Fibroblast of the conjunctiva (primary cell): ENCODE measurements at regions not wholly inside any gene's neighbourhood (a gene's known extent, or its start where the extent isn't known, plus 50 kb on each side); places are given as distances from the start of the nearest gene placed in this dataset.
"Not testable (repeated sequence)": the region's sequence is repeated elsewhere in the genome, so short reads cannot be mapped to it uniquely, and the experiment has no call there.

Source experiments
- DNase-seq: peaks from one replicate; pipeline ENCODE4 v3.0.0-alpha.2; 2010; ENCODE audit warnings: low read depth

DNA sequence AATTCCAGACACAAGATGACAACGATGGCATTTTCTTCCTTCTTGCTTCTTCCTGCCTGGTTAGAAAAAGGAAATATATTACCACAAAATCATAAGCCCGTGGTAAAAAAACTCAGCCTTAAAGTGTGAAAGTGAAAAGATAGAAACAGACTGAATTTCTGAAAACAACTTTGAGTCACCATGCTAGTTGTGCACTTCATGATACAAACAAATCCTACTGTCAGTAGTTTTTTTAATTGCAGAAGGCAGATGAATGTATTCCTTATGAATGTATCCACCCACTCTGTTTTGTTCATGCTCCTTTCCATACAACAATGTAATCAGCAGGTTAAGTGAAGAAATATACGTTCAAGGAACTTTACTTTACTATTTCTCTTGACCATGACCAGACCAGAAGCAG, 1144.7 kb downstream of the OTOL1 start:
- DNase-seq = no peak

DNA sequence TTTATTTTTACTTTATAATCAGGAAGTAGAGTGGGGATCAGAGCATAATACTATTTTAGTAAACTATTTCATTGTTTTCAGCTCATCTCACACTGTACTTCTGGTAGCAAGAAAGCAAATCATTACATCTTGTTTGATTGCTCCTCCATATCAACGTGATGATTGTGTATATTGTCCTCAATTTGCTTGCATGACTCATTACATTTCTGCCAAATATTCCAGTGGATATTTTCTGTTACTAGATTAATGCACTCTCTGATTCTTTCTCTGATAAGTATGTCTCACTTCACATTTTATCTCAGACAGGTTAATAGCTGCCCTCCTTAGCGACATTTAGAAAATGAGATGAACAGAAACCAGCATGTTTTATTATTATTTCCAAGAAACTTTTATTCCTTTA, 1145.3 kb downstream of the OTOL1 start:
- no peak for DNase-seq

- DNase-seq = no peak
Observed at GRCh38 chr3:162643245-162643644, 1146.6 kb downstream of the OTOL1 start.

GRCh38 chr3:162647321-162647720, 1150.7 kb downstream of the OTOL1 start:
- no peak for DNase-seq

GRCh38 chr3:162658003-162658402, 1161.4 kb downstream of the OTOL1 start:
- no peak for DNase-seq

DNA sequence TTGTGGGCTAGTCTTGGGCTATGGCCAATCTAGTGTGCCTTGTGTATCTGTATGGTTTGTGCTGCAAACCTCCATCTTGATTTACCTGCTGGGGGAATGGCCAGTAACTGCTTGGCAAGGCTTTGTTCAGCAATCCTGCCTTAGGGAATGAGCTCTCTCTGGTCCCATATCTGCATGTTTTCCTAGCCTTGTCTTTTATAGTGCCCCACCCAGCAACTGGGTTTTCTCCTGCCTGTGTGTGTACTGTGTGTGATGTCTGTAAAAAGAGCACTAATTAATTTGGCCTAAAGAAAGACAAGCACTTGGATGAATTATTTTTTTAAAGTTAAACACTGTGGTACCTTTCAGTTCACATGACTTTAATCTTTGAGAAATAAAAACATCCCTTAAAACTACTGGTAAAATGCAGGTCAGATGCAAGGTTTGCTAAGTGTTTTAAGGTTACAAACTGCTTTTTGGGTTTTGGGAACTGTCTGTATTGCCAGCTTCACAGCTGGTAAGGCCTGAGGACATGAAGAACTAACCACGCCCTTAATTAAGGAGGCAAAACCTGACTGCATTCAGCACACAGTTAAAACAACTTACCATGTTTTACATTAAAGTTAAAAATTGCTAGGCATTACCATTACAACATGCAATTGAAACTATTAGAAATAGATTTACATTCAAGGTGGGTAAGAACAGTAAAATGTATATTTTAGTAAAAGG, 1169.2 kb downstream of the OTOL1 start:
- DNase-seq = no peak

DNA sequence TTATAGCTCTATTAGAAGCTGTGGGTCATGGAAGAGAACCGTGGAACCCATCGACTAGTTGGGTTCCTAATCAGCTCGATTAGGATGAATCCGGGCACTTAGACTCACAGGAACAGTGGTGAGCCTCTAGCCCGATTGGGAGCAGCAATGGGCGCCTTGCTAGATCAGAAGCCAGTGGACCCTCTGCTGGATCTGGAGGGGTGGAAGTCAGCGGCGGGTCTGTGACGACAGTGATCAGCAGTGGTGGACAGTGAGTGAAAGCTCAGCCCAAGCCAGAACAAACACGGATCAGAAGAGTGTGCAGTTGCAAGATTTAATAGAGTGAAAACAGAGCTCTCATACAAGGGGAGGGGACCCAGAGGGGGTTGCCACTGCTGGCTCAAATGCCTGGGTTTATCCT, 1170.2 kb downstream of the OTOL1 start:
- no peak for DNase-seq

DNA sequence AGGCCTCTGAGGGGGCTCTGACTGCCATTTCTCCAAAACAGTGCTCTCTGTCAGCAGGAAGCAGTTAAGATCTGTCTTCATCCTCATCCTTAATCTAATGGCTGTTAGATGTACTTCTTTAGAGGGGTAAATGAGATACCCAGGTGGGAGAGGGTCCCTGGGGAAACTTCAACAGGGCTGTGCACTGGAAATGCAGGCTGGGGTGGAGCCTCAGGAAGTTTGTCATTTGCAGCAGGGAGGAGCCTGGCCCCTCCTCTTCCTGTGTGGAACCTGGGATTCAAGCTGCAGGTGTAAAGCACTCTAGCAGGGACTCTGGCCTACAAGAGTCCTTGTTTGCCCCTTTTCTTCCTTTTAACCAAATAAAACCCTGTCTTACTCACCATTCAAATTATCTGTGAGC, 1173.6 kb downstream of the OTOL1 start:
- no peak for DNase-seq

GRCh38 chr3:162677475-162677874, 1180.9 kb downstream of the OTOL1 start:
- no peak for DNase-seq

- no peak for DNase-seq
Observed at GRCh38 chr3:162678941-162679340, 1182.3 kb downstream of the OTOL1 start.

DNA sequence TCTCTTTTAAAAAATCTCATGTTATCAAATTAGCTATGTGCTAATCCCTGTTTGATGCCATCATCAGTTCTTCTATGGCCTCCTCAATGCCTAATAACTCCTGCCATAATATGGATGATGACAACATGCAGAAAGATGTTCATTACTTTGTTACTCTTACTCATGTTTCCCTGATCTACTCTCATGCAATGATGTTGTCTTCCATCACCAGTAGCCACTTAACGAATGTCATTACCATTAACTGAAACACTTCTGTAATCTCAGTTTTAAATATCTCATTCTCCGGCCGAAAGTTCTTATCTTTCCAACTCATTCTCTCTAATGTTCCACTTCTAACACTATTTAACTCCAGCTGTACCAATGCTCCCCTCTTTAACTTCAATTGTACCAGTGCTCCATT, 1187.7 kb downstream of the OTOL1 start:
- no peak for DNase-seq

DNA sequence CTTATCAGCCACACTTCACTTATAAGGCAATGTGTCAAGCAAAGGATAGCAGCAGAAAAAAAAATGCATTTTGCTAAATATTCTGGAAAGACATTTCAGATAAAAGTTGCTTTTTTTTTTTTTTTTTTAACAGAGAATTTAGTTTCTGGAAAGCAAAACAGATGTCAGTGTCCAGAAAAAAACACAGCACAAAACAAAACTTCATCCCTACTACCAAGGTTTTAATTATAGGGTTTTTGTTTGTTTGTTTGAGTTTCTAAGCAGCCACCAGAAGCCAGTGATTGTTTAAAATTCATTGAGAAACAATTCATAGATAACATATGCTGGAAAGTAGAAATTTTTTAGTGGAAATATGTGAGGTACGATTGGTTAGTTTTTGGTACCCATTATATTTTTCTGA, 1202.7 kb downstream of the OTOL1 start:
- no peak for DNase-seq

- no peak for DNase-seq
Observed at GRCh38 chr3:162701211-162701610, 1204.6 kb downstream of the OTOL1 start.

- DNase-seq = no peak
Observed at GRCh38 chr3:162702768-162703385, 1206.3 kb downstream of the OTOL1 start.

DNA sequence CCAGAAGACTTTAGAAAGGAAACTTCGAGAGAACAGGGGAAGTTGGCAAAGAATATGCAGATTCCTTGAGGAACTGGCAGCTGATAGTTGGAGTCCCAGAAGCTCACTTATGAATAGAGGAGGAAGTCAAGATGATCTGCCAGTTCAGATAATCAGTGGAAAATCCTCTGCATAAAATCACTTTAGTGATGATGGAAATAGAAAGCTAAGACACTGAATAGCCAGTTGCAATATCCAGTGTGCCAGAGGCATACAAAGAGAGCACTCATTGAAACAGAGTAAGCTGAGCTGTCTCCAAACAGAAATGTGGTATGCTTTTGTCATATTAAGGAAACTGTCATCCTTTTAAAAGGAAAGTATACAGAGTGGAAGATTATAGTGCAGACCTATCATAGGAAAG, 1207.6 kb downstream of the OTOL1 start:
- DNase-seq = no peak

DNA sequence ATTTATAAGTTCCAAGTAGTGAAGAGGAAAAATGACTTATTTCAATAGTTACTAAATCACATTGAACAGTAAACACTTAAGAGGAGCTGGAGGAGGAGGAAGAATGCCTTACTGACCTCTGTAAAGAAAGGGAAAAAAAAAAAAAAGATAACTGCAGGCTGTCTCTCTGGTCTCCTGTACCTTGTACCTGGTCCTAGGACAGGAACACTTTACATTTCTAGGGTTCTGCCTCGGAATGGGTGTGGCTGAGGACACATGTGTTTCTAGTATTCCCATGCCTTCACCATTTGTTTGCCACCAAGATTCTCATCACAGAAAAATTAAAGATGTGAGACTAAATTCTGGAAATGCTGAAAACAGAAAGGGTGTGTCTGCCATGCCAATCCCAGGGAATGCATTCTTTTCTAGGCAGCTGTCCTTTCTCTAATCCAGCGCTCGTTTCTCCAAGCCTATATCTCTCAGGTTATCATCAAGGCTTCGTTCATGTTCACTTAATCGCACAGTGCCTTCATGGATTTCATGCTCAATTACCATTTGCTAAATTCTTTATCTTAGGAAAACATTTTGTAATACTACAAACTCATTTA, 1208.3 kb downstream of the OTOL1 start:
- no peak for DNase-seq

DNA sequence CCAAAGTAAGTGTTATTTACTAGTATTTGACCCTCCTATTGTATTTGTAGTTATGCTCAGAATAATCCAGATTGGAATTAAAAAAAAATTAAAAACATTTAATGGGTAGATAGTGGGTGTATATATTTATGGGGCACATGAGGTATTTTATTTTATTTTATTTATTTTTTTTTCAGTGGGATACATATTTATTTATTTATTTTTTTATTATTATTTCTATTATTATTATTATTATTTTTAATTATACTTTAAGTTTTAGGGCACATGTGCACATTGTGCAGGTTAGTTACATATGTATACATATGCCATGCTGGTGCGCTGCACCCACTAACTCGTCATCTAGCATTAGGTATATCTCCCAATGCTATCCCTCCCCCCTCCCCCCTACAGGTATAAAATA, 1211.8 kb downstream of the OTOL1 start:
- DNase-seq = not testable (repeated sequence)

- DNase-seq = not testable (repeated sequence)
Observed at GRCh38 chr3:162708942-162709706, 1212.5 kb downstream of the OTOL1 start.

DNA sequence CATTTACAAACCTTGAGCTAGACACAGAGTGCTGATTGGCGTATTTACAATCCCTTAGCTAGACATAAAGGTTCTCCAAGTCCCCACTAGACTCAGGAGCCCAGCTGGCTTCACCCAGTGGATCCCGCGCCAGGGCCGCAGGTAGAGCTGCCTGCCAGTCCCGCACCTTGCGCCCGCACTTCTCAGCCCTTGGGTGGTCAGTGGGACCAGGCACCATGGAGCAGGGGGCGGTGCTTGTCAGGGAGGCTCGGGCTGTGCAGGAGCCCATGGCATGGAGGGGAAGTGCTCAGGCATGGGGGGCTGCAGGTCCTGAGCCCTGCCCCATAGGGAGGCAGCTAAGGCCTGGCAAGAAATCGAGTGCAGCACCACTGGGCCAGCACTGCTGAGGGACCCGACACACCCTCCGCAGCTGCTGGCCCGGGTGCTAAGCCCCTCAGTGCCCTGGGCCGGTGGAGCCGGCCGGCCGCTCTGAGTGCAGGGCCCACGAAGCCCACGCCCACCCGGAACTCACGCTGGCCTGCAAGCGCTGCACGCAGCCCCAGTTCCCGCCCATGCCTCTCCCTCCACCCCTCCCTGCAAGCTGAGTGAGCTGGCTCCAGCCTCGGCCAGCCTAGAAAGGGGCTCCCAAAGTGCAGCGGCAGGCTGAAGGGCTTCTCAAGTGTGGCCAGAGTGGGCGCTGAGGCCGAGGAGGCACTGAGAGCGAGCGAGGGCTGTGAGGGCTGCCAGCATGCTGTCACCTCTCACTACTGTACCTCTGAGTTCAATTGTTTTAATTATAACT, 1213.9 kb downstream of the OTOL1 start:
- no peak for DNase-seq

- DNase-seq = not testable (repeated sequence)
Observed at GRCh38 chr3:162717074-162717473, 1220.5 kb downstream of the OTOL1 start.

- DNase-seq = no peak
Observed at GRCh38 chr3:162718697-162719096, 1222.1 kb downstream of the OTOL1 start.
